ENCODE measurements at regions not wholly inside any gene's neighbourhood (a gene's known extent, or its start where the extent isn't known, plus 50 kb on each side); places are given as distances from the start of the nearest gene placed in this dataset.

- Histone ChIP-seq H3K27ac (replicated peaks) (no peak overlapping the region), H3K27me3 (ENCODE audit: insufficient read depth, poor library complexity, severe bottlenecking) (no peaks in the 10 kb centered on the region), H3K4me3 (replicated peaks; ENCODE audit: insufficient read depth, low read length) (no peak overlapping the region)
- TF ChIP-seq POLR2AphosphoS5 (IDR thresholded peaks at IDR 0.05; ENCODE audit: low read depth), result no peak
- no peak for TF ChIP-seq CTCF (IDR thresholded peaks at IDR 0.05; ENCODE audit: insufficient read depth, low read length)
- no peak for TF ChIP-seq REST (IDR thresholded peaks at IDR 0.05; ENCODE audit: insufficient replicate concordance, low read depth)
- TF ChIP-seq GABPA (IDR thresholded peaks at IDR 0.05; ENCODE audit: low read depth), result no peak
- no peak for TF ChIP-seq SPI1 (IDR thresholded peaks at IDR 0.05; ENCODE audit: borderline replicate concordance, low read depth)
- no peak for DNase-seq (ENCODE audit: low read depth in 1 of 2, low spot score in 1 of 2)
Observed at GRCh38 chr5:5711112-5711511, 288.6 kb downstream of the ICE1 start.

- DNase-seq (ENCODE audit: low read depth in 1 of 2, low spot score in 1 of 2), result no peak
- TF ChIP-seq SPI1 (IDR thresholded peaks at IDR 0.05; ENCODE audit: borderline replicate concordance, low read depth) (no peak), POLR2AphosphoS5 (IDR thresholded peaks at IDR 0.05; ENCODE audit: low read depth) (no peak), GABPA (IDR thresholded peaks at IDR 0.05; ENCODE audit: low read depth) (no peak), REST (IDR thresholded peaks at IDR 0.05; ENCODE audit: insufficient replicate concordance, low read depth) (no peak), CTCF (IDR thresholded peaks at IDR 0.05; ENCODE audit: insufficient read depth, low read length) (no peak)
- no peak overlapping the region for H3K27ac ChIP-seq (replicated peaks)
- no peak overlapping the region for H3K4me3 ChIP-seq (replicated peaks; ENCODE audit: insufficient read depth, low read length)
- no peaks in the 10 kb centered on the region for H3K27me3 ChIP-seq (ENCODE audit: insufficient read depth, poor library complexity, severe bottlenecking)
Observed at GRCh38 chr5:5710471-5710870, 288.0 kb downstream of the ICE1 start.

GRCh38 chr5:5708367-5708919, 286.0 kb downstream of the ICE1 start:
- no peak for DNase-seq (ENCODE audit: low read depth in 1 of 2, low spot score in 1 of 2)
- no peak overlapping the region for H3K4me3 ChIP-seq (replicated peaks; ENCODE audit: insufficient read depth, low read length)
- TF ChIP-seq REST (IDR thresholded peaks at IDR 0.05; ENCODE audit: insufficient replicate concordance, low read depth) (no peak), SPI1 (IDR thresholded peaks at IDR 0.05; ENCODE audit: borderline replicate concordance, low read depth) (no peak), POLR2AphosphoS5 (IDR thresholded peaks at IDR 0.05; ENCODE audit: low read depth) (no peak), GABPA (IDR thresholded peaks at IDR 0.05; ENCODE audit: low read depth) (no peak), CTCF (IDR thresholded peaks at IDR 0.05; ENCODE audit: insufficient read depth, low read length) (no peak)
- H3K27me3 ChIP-seq (ENCODE audit: insufficient read depth, poor library complexity, severe bottlenecking), result no peaks in the 10 kb centered on the region
- H3K27ac ChIP-seq (replicated peaks), result no peak overlapping the region

Data from HL-60 (cell line).